Central memory CD4-positive, alpha-beta T cell (primary cell): ENCODE measurements at regions not wholly inside any gene's neighbourhood (a gene's known extent, or its start where the extent isn't known, plus 50 kb on each side); places are given as distances from the start of the nearest gene placed in this dataset.
"Not testable (repeated sequence)": the region's sequence is repeated elsewhere in the genome, so short reads cannot be mapped to it uniquely, and the experiment has no call there.

ENCODE experiments used
- DNase-seq: peaks from one replicate; pipeline ENCODE4 v3.0.0; 2022

DNA sequence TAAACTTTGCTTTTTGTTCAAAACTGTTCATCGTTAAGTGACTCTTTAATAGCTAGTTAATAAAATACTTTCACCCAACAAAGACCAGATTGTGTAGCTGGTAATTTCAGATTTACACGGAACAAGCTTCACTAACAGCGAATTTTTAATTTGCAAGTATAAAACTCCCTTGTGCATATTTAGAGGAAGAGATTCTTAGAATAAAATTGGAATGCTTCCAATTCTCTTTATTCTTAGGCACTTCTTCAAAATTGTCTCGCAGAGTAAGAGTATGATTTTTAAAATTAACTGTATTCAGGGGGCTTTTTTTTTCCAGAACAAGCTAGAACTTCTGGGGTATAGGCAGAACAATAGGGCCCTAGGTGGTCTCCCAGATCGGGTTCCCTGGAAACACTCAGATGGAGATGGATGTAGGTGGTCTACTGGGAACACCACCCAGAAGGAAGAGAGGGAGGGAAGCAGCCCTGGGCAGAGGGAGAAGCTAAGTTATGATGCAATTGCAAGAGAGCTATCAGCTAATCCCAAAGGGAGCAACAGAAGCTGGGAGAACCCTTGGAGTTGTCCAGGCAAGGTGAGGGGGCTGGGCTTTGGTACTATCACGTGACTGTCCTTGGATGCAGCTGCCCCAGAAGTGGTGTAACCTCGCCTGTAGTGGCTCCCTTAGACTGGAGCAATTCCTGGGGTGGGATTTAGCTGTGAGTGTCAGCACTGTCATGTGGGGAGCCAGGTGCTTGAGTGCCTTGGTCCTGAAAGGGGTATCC is 151.7 kb upstream of the ASB18 start:
- DNase-seq: no peak

DNA sequence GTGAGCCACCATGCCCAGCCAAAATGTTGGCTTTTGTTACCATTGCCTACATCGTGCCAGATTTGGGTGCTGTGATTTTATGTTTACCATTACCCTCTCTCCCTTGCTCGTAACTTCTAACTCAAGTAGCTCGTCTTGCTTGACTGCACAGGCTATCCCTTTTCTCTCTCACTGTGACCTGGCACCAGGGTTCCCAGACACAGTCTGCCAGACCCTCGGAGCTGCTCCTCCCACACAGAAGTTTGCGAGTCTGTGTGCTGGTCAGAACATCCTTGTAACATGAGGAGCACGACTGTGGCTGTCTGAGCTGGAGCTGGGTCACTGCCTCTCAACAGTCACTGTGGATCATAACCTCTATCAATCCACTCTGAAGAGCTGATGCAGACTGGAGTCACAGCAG is 152.5 kb upstream of the ACKR3 start:
- DNase-seq: no peak

DNA sequence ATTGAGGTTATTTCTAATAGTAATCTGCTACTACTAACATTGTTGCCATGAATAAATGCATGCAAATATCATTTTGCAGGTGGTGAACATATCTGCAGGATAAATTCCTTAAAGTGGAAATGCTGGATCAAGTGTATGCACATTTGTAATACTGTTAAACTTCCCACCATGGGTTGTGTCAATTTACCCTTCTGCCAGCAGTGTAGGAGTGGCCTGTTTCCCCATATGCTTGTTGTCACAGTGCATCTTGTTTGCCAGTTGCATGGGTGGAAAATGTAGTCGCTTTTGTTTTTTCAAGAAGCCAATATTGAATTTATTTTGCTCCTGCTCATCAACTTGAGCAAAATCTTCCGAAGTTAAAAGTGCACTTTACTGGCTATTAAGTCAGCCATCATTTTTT is 139.0 kb upstream of the ACKR3 start:
- DNase-seq: no peak

DNA sequence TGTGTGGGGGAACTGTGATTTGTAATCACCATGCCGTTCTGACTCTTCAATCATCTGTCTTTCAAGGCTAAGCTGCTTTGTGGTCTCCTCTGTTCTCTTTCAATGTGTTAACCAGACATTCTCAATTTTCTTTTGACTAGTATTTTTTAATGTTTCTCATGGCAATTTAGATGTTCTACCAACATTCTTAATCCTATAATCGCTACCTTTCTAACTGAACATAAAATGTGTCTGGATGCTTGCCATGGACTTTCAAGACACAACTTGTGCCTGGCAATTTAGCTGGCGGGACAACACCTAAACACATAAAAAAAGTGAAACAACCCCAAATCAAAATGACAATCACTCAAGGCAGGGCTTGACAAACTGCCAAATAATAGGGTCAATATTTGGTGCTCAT is 135.0 kb upstream of the ACKR3 start:
- DNase-seq: no peak

DNA sequence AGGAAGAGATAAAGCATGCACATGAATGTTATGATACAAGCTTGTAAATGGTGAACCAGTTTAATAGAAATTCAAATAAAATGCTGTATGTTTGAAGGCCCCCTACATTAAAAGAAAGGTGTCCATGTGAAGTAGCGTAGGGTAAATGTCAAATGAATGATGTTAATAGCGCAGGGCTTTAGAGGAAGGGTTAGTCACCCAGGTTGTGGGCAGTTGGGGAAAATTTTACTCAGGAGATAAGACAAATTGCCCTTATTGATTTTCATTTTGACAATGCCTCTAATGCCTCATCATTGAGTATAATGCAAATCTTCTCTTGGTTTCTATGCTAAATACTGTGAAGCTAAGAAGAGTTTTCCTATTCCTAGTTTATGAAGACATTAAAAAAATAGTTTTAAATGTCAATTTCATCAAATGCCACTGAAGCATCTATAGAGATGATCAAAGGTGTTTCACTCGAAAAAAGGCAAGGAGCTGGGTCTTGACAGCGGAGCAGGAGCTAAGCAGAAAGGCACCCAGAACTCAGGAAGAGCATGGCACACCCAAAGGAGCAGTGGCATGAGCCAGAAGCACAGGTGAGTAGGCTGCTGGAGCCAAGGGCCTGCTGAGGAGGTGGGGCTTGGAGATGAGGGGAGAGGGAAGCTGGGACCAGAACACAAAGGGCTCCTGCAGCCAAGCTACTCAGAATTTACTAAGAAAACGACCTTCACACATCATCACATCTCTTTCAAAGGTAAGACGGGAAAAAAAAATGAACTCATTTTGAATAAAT is 129.3 kb upstream of the ACKR3 start:
- DNase-seq: no peak

DNA sequence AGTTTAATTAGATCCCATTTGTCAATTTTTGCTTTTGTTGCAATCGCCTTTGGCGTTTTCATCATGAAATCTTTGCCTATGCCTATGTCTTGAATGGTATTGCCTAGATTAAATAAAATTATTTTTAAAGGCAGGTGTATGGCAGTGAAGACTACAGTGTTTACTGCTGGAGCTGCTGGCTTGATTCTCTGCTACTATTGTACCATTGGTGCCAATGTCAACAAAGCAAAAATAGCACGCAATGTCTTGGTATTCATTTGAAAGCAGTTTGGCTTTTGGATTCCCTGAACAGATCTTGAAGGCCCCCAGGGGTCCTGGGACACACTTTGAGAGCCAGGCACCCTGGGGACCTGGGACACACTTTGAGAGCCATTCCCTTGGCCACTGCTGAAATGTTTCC is 125.4 kb upstream of the ACKR3 start:
- no peak for DNase-seq

DNA sequence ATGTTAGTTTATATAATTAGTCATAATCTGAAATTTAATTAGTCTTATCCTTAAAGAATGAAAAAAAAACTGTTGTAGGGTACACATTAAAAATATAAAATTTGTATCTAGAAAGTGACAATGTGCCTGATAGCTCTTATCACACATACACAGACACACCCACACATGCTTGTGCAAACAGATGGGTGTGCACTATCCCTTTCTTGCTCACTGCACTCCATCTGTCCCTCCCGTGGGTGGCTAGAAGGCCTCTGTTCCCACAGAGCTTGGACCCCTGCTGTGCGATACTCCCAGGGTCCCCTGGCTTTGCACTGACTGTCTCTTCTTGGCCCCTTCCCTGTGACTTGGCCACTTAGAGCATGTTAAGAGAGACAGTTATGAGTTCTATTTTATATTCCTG is 123.9 kb upstream of the ACKR3 start:
- no peak for DNase-seq

DNA sequence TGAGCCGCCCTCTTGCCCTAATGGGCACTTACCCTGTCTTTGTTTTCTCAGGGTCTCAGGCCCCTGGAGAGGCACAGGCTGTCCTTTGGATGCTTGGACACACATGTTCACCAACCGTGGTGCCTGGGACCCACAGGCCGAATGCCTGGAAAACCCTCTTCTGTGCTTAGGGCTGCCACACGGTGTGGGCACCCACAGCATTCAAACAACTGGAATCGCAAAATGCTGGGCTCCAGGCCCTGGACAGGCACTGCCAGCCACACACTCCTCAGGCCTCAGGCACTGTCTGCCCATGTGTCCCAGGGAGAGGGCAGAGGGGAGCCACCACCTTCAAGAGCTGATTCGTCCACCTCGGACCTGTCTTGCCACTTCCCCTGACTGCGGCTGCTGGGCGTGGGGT is 123.1 kb upstream of the ACKR3 start:
- DNase-seq: no peak

DNA sequence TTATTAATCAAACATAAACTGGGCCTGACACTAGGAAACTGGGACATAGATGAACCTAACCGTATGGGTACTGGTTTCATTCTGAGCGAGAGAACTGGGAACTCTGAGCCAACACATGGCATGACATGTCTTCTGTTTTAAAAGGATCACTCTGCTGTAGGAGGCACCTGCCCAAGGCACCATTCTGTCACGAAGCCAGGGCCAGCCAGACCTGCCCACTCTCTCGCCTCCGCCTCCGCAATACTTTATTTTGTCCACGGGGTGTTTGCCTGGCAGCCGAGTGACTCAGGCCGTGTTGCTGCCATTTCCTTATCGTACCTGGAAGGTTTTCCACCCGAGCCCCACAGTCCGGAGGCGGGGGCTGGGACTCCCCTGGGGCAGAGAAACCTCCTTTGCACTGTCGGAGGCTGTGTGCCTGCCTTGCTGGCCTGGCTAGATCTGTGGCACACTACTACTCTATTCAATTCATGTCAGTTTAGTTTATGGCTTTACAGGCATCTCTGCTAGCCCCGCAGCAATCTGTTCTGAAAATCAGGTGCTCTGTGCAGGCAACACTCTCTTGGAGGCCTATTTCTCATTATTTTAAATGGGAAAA is 120.4 kb upstream of the ACKR3 start:
- no peak for DNase-seq

DNA sequence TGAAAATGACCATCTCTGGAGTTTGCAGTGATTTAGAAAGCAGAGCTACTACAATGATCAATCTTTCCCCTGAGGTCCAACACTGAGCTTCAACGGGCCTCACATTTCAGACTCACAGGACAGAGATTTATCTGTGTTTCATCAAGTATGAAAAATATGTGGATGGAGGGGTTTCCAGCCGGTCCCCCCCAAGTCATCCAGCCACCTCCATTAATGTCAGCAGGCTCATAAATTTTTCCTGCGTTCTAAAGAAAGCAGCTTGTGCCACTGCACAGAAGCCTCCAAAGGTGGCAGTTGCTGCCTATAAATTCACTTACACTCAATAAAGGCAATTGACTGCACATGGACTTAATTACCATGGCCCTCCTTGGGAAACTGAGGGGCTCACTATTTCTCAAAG is 117.4 kb upstream of the ACKR3 start:
- no peak for DNase-seq

DNA sequence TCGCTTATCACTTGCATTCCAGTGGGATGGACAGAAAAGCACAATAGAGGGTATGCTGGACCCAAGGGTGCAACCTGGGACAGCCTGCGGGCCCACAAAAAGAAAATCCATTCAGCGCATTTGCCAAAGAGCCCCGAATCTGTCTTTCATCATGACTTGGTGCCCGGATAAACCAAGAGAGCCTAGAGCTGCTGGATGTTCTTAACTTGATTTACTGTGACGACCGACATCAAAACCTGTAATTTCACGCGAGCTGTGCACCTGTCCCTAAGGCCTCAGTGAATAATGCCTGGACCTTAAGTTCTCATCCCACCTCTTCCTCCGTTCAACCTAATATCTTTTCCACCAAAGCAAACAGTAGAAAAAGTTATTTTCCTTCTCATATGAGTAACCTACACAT is 115.5 kb upstream of the ACKR3 start:
- DNase-seq: no peak

DNA sequence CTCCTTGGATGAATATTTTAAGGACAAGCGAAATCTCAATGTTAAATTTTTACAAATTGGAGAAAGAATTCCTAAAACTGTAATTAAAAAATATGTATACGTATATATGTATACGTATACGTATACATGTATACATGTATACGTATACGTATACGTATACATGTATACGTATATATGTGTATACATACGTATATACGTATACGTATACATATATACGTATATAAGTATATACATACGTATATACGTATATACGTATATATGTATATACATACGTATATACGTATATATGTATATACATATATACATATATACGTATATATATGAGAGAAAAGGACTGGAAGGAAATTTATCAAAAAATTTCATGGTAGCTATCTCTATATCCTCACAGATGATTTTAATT is 110.2 kb upstream of the ACKR3 start:
- DNase-seq: no peak

DNA sequence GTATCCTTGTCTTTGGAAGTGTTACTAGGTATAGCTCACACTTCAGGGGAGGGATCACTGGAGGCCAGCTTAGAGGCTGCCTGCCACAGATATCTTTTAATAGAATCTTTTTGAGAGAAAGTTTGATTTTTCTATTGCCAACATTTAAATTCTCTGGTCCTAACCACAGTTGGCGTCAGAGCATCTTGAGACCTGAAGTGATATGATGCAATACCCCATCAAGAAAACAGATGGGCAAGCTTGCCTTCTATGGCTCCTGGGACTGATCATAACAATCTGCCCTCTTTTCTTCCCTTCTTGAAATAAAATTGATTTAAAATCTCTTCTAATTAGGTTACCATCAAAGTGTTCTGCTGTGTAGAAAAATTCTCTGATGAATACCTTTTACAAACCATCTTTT is 105.5 kb upstream of the ACKR3 start:
- no peak for DNase-seq

DNA sequence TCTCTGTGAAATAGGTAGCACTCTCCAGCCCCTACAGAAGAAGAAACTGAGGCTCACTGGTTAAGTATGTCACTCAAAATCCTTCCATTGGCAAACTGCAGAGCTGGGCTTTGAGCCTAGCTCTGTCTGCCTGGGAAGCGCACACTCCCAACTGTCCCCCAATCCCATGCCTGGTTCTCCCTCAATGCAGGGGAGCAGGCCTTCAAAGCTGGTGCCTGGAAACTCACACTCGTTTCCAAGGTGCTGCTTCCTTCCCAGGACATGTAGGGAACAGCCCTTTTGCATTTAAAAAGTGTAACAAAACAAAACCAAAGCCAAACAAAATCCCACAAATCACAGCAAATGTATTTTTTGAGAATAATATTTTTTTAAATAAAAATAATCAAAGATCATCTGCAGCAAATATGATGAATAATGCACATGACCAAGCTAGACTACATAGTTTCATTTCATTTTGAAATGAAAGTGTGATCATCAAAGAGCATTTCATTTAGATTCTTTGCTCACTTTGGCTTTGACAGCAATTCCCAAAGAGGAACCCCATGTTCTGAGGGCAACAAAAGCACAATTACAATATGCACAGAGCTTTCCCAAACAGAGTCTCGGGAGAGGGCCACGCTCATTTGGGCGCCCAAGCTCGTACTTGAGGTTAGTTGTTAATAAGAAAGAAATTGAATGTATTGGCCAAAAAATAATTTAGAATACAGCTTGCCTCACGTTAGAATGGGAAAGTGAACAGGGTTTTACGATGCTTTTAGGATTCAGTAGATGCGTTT is 96.7 kb upstream of the ACKR3 start:
- DNase-seq: no peak

DNA sequence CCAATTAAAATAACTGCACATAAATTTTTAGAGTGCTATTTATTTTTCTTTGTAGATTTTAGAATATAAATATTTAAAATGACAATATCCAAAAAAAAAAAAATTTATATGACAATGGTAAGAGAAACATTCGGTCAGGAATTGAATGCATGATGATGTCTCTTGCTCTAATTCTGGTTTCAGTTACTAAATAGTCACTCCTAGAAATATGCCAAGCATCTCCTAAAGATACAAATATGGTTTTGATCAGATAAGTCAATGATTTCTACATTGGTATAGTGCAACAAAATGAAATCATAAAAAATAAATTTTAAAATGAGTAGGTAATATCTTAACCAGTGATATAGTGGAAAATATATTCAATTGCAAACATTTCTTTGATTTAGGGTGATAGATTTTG is 95.9 kb upstream of the ACKR3 start:
- DNase-seq: no peak

DNA sequence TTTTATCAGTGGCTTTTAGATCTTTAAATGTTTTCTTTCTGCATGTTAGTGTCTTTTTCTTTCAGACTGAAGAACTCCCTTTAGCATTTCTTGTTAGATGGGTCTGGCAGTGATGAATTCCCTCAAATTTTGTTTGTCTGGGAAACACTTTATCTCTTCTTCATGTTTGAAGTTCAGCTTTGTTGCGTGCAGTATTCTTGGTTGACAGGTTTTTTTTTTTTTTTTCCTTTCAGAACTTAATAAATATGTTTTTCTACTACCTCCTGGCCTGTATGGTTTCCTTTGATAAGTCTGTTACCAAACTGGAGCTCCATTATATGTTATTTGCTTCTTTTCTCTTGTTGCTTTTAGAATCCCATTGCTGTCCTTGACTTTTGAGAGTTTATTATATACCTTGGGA is 89.8 kb upstream of the ACKR3 start:
- no peak for DNase-seq

DNA sequence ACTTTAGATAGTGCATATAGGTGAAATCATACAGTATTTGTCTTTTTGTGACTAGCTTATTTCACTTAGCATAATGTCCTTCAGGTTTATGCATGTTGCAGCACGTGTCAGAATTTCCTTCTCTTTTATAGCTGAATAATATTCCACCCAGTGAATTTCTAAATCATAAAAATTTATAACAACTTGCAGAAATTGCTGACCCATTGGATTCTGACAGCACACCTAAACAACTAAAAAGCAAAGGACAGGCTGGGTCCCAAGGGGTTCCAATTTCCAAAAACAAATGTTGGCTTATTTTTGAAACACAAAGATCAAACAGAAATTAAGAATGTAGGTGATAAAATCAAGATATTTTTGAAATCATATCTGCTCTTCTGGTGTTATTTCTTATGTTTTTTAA is 86.5 kb upstream of the ACKR3 start:
- DNase-seq: no peak

DNA sequence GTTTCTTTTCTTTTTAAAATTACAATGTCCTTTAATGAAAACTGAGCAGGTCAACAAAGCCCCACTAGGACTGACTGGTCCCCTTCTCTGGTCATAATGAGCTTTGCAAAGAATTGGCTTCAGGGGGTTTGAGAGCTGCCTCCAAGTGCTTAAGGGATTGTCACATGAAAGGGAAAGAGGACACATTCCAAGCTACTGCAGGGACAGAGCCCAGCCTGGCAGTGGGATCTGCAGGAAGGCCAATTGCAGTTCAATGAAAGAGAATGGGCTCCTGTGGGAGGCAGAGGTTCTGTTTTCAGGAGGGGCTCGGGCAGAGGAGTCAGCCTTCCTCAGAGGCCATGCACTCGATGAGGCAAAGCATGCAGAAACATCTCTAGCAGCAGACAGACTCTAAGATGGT is 84.1 kb upstream of the ACKR3 start:
- DNase-seq: no peak

DNA sequence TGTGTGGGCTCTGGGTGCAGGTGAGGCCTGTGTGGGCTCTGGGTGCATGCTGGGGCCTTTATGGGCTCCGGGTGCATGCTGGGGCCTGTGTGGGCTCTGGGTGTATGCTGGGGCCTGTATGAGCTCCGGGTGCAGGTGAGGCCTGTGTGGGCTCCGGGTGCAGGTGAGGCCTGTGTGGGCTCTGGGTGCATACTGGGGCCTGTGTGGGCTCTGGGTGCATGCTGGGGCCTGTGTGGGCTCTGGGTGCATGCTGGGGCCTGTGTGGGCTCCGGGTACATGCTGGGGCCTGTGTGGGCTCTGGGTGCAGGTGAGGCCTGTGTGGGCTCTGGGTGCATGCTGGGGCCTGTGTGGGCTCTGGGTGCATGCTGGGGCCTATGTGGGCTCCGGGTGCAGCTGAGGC is 80.5 kb upstream of the ACKR3 start:
- DNase-seq: not testable (repeated sequence)

DNA sequence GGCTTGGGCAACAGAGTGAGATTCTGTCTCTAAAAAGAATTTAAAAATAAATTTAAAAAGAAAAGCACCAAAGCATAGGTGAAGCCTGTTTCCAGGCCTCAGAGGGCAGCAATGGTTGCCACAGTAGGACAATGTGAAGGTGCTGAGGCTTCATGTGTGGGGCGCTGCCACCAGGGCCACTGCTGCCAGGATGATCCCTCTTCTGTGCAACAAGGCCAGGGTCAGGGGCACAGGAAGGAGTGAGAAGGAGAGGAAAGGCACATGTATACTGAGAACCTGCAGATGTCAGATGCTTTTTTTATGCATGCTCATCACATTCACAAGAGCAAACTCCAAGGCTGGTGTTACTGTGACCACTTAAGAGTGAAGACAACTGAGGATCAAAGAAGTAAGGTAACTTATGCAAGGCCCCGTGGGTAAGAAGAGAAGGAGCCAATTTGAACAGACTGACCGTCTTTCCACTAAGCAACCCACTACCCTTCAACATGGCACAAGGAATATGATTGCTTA is 79.7 kb upstream of the ACKR3 start:
- no peak for DNase-seq

DNA sequence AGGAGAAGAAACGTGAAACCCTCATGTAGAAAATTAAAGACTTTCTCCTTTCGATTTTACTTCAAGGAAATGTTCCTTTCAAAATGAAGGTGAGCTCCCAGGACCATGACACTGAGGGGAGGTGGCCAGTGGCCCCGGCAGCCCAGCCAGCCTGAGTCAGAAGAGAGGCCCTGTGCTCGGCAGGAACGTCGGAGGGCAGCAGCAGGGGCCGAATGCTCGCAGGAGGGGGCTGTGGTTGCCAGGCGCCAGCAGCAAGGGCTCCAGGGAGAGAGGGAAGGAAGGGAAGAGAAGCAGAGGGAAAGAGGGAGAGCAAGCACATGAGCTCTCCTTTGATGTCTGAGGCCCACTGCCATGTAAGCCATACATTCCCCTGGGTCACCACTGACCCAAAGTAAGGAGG is 73.3 kb upstream of the ACKR3 start:
- no peak for DNase-seq

DNA sequence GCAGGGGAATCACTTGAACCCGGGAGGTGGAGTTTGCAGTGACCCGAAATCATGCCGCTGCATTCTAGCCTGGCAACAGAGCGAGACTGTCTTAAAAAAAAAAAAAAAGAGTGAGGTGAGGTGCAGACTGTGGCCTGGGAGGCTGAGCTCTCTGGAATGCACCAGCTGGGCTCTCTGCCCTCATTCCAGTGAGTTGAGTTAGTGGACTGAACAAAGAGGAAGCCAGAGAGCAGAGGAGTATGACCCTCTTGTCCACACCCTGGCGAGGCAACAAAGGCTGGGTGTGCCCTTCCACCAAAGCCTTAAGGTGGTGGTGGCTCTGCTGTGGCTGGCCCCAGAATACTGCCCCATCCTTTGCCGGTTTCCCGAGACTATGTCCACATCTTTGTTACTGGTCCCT is 71.3 kb upstream of the ACKR3 start:
- DNase-seq: no peak
